ENCODE measurements at regions not wholly inside any gene's neighbourhood (a gene's known extent, or its start where the extent isn't known, plus 50 kb on each side); places are given as distances from the start of the nearest gene placed in this dataset.

DNA sequence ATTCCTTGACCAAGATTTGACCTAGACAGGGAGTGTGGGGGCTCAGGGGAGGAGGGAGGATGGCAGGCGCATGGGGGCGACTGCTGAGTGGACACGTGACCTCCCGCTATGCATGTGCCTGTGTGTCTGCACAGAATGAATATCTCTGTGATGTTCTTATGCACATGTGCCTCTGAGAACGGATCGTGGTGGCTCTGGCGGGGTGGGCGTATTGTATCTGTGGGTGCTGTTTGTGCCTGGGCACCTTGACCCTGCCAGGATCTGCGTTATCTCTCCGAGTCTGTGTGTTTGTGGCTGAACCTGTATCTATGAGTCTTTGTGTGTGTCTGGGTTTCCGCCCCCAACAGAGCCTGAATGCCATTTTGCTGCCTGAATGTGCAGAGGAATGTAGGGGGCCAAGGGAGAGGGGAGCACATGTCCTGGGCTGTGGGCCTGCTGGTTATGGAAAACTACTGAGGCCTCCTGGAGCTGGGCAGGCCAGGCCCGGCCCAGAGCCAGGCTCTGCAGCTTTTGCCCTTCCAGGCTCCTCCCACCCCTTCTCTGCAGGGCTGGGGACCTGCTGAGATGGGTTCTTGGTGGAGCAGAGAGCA lies 102.5 kb downstream of the EBNA1BP2 start (continued):
- TF ChIP-seq LCORL (IDR thresholded peaks at IDR 0.05) (no peak), LCORL (CRISPR knock-in tag; IDR thresholded peaks at IDR 0.05) (no peak), MTA1 (CRISPR knock-in tag; IDR thresholded peaks at IDR 0.05; ENCODE audit: borderline replicate concordance) (0 out of 2 replicates have a peak, but pooled peaks have one; percentile 22), MLLT10 (CRISPR knock-in tag; IDR thresholded peaks at IDR 0.05) (no peak), LRRFIP1 (CRISPR knock-in tag; conservative IDR thresholded peaks at IDR 0.05) (no peak), MAF1 (CRISPR knock-in tag; IDR thresholded peaks at IDR 0.05; ENCODE audit: borderline replicate concordance) (no peak), KLF15 (CRISPR knock-in tag; IDR thresholded peaks at IDR 0.05; ENCODE audit: borderline replicate concordance) (no peak), KDM3A (CRISPR knock-in tag; IDR thresholded peaks at IDR 0.05; ENCODE audit: low read depth) (no peak), ZBTB38 (CRISPR knock-in tag; IDR thresholded peaks at IDR 0.05) (peak; percentile 76), PBX2 (CRISPR knock-in tag; IDR thresholded peaks at IDR 0.05) (no peak), ZNF609 (CRISPR knock-in tag; IDR thresholded peaks at IDR 0.05; ENCODE audit: borderline replicate concordance) (no peak), PRPF4 (IDR thresholded peaks at IDR 0.05; ENCODE audit: low read depth, low read length, poor library complexity, severe bottlenecking) (no peak), HNF1B (CRISPR knock-in tag; IDR thresholded peaks at IDR 0.05) (0 out of 2 replicates have a peak, but pooled peaks have one; percentile 27), FOXC1 (CRISPR knock-in tag; IDR thresholded peaks at IDR 0.05; ENCODE audit: borderline replicate concordance) (no peak), ZNF121 (CRISPR knock-in tag; IDR thresholded peaks at IDR 0.05) (peak; percentile 93), HNF4A (CRISPR knock-in tag; IDR thresholded peaks at IDR 0.05) (0 out of 2 replicates have a peak, but pooled peaks have one; percentile 9), TEAD3 (CRISPR knock-in tag; optimal IDR thresholded peaks at IDR 0.05; ENCODE audit: borderline replicate concordance) (peak; percentile 82), YY1 (IDR thresholded peaks at IDR 0.05; ENCODE audit: insufficient read depth, insufficient replicate concordance, low read depth, low read length) (peak; percentile 39), DRAP1 (CRISPR knock-in tag; IDR thresholded peaks at IDR 0.05) (no peak), XBP1 (CRISPR knock-in tag; IDR thresholded peaks at IDR 0.05) (no peak), ZNF780A (CRISPR knock-in tag; IDR thresholded peaks at IDR 0.05) (no peak)

Measured in HepG2 (cell line).